Cardiac fibroblast (primary cell): ENCODE measurements at regions not wholly inside any gene's neighbourhood (a gene's known extent, or its start where the extent isn't known, plus 50 kb on each side); places are given as distances from the start of the nearest gene placed in this dataset.

Experiments
- DNase-seq, 2 donors: peaks; one replicate each; pipeline versions ENCODE4 v3.0.0 to v3.0.0-alpha.2; 2010; ENCODE audit warnings: low read depth in 2 of 2
- H3K4me3 ChIP-seq, 2 donors: replicated peaks in 1 of 2; 1 replicate in 1 of 2; 2 replicates in 1 of 2; pipeline ENCODE4 v1.5.1; 2011; ENCODE audit warnings: low read depth in 2 of 2, low read length in 2 of 2, mild to moderate bottlenecking in 2 of 2, moderate library complexity in 1 of 2
- TF ChIP-seq, protein P1 (sequence below): IDR thresholded peaks from one replicate; pipeline ENCODE4 v1.5.1; 2011; ENCODE audit warnings: low read depth, mild to moderate bottlenecking, low read length, inconsistent platforms

GRCh38 chr5:51606921-51607320, 223.7 kb downstream of the ISL1 start:
- DNase-seq, result no peak
- H3K4me3 ChIP-seq, result no peak overlapping the region
- TF ChIP-seq, protein P1, sequence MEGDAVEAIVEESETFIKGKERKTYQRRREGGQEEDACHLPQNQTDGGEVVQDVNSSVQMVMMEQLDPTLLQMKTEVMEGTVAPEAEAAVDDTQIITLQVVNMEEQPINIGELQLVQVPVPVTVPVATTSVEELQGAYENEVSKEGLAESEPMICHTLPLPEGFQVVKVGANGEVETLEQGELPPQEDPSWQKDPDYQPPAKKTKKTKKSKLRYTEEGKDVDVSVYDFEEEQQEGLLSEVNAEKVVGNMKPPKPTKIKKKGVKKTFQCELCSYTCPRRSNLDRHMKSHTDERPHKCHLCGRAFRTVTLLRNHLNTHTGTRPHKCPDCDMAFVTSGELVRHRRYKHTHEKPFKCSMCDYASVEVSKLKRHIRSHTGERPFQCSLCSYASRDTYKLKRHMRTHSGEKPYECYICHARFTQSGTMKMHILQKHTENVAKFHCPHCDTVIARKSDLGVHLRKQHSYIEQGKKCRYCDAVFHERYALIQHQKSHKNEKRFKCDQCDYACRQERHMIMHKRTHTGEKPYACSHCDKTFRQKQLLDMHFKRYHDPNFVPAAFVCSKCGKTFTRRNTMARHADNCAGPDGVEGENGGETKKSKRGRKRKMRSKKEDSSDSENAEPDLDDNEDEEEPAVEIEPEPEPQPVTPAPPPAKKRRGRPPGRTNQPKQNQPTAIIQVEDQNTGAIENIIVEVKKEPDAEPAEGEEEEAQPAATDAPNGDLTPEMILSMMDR, result no peak

- no peak overlapping the region for H3K4me3 ChIP-seq
- TF ChIP-seq, protein P1, result no peak
- no peak for DNase-seq
Observed at GRCh38 chr5:51618234-51618633, 235.0 kb downstream of the ISL1 start.

DNA sequence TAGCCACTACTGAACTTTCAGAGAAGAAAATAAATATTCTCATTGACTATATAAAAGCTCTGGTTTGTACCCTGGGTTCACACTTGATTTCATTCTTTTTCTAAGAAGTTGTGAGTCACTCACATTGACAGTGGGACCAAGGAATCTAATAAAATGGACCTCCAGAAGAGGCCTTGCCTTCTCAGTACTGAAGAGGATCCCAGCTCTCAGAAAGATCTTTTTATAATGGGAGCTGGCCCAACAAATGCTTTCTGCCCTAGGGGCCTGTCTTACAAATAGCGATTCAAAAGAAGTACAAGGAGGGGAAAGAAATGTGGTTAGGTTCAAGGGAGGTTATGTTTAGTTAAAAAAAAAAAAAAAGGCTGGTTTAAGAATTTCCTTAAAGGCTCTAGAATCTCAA, 237.9 kb downstream of the ISL1 start:
- TF ChIP-seq, protein P1, result no peak

DNA sequence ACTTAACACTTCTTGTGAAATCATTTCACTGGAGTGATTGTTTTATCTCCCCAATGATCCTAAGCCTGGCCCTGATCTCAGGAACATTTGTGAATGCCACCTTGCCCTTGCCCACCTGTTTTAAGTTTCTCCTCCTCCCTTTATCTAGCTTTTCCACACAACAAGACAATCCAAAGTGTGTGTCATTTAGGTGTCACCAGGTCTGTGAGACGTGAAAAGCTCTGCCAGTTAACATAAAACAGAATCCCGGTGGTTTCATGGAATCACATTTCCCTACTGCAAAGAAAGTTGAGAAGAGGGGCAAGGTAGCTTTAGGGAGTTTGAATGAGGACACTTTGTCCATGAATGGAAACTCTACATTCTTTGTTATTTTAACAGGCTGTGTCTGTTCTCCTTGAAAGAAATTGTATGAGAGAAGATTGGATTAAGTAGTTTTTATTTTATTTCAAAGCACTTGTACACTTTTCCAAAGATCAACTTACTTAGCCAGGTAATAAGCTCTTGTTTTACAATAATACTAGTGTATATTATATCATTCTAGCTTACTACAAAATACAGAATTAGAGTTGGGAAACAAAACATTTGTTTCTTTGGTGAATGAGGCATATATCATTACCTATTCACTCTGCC, 239.0 kb downstream of the ISL1 start:
- DNase-seq, result no peak
- TF ChIP-seq, protein P1, result no peak
- no peak overlapping the region for H3K4me3 ChIP-seq

More for the DNA sequence above, 237.9 kb downstream of the ISL1 start:
- no peak for DNase-seq
- H3K4me3 ChIP-seq, result no peak overlapping the region

DNA sequence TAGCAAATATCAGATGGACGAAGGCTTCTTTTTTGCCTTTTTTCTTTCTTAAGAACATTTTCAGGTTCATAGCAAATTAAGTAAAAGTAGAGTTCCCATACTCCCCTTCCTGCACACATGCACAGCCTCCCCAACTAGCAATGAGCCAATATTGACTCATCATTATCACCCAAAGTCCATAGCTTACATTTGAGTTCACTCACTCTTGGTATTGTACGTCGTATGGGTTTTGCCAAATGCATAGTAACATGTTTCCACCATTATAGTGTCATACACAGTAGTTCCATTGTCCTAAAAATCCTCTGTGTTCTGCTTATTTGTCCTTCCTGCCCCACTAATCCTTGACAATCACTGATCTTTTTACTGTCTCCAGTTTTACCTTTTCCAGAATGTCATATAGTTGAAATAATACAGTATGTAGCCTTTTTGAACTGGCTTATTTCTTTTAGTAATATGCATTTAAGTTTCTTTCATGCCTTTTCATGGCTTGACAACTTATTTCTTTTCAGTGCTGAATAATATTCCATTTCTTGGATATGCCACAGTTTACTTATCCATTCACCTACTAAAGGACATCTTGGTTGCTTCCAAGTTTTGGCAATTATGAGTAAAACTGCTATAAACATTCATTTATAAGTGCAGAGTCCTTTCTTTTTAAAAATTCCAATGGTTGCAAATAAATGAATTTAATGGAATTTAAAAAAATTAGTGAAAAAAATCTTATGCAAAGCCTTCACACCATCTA, 242.1 kb downstream of the ISL1 start:
- H3K4me3 ChIP-seq, result no peak overlapping the region
- TF ChIP-seq, protein P1, result no peak
- no peak for DNase-seq

DNA sequence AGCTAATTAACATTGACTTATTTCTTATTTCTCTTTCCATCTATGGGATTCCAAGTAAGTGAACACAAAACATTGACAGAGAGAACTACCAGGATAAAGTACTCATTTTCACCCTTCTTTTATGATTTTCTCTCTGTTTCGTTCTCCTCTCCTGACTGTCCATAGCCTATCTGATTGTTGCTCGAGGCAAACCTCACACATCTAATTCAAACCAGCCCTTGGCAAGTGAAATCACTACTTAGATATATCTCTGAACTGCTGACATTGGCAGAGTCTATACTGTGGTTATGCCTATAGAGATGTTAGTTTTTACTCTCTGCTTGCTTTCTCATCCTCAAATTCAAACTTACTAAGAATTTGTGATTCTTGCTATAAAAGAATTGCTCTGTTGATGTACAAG, 248.8 kb downstream of the ISL1 start:
- DNase-seq, result no peak
- H3K4me3 ChIP-seq, result no peak overlapping the region
- TF ChIP-seq, protein P1, result no peak
